Osteoblast (primary cell): ENCODE measurements at regions not wholly inside any gene's neighbourhood (a gene's known extent, or its start where the extent isn't known, plus 50 kb on each side); places are given as distances from the start of the nearest gene placed in this dataset.
A peak's percentile ranks its signal among the peaks of the same experiment; 100 is the strongest.

Experiments
- DNase-seq: peaks from one replicate; pipeline ENCODE4 v3.0.0; 2011; ENCODE audit warnings: low spot score, mixed read lengths; ENCODE audit not compliant: insufficient read length; ENCODE audit errors: missing footprints
- H2AFZ ChIP-seq: 2 replicates; pipeline ENCODE4 v1.6.0; 2011; ENCODE audit warnings: mild to moderate bottlenecking, low read length
- H3K27ac ChIP-seq: 2 replicates; pipeline ENCODE4 v1.5.1; 2011; ENCODE audit warnings: mild to moderate bottlenecking, low read depth, low read length, moderate library complexity
- H3K27me3 ChIP-seq: 2 replicates; pipeline ENCODE4 v1.6.0; 2012; ENCODE audit warnings: mild to moderate bottlenecking, control low read depth, inconsistent platforms, low read length, moderate library complexity; ENCODE audit not compliant: insufficient read depth
- H3K36me3 ChIP-seq: 2 replicates; pipeline ENCODE4 v1.5.1; 2011; ENCODE audit warnings: mild to moderate bottlenecking, low read length, control low read depth, moderate library complexity; ENCODE audit not compliant: insufficient read depth
- H3K4me1 ChIP-seq: 2 replicates; pipeline ENCODE4 v1.5.1; 2011; ENCODE audit warnings: mild to moderate bottlenecking, low read length, control low read depth, moderate library complexity; ENCODE audit not compliant: insufficient read depth
- H3K4me2 ChIP-seq: 2 replicates; pipeline ENCODE4 v1.6.0; 2011; ENCODE audit warnings: mild to moderate bottlenecking, low read length; ENCODE audit not compliant: insufficient read depth
- H3K4me3 ChIP-seq: fragments of 200-600 bp; sonication (generic); 3 replicates; pipeline ENCODE4 v1.5.1; 2012; ENCODE audit warnings: mild to moderate bottlenecking, low read length, inconsistent platforms; ENCODE audit not compliant: insufficient read depth
- H3K79me2 ChIP-seq: 2 replicates; pipeline ENCODE4 v1.6.0; 2012; ENCODE audit warnings: mild to moderate bottlenecking, low read length, control low read depth, inconsistent platforms; ENCODE audit not compliant: insufficient read depth
- H3K9me3 ChIP-seq: 2 replicates; pipeline ENCODE4 v1.5.1; 2011; ENCODE audit warnings: low read depth, low read length, control low read depth
- H4K20me1 ChIP-seq: 2 replicates; pipeline ENCODE4 v1.6.0; 2012; ENCODE audit warnings: mild to moderate bottlenecking, low read length, control low read depth; ENCODE audit not compliant: insufficient read depth
- TF ChIP-seq, protein P1 (sequence below): IDR thresholded peaks from 2 replicates; pipeline ENCODE4 v1.5.1; 2011; ENCODE audit warnings: mild to moderate bottlenecking, low read depth, low read length, moderate library complexity; ENCODE audit errors: extremely low read depth

DNA sequence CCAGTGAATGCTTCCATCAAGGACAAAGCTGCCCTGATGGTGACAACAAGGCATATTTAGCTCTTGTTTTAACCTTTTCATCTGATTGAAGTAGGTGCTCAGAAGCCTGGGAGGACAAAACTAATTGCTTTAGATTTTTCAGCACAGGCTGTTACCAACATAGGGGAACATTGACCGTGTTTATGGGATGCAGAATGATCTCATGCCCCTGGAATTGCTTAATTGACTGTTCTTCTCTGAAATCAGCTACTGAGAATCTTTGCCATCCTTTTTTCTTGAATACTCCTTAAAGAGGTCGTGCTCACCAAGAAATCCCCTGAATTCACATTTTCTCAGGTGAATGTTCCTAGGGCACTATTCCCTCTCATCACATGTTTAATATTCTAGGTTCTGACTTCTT, 95.9 kb upstream of the CCDC190 start:
- Histone ChIP-seq H3K36me3 (no peaks in the 10 kb centered on the region), H4K20me1 (no peaks in the 10 kb centered on the region), H3K79me2 (no peaks in the 10 kb centered on the region), H2AFZ (peak overlapping the region; percentile 60), H3K4me3 (no peak overlapping the region), H3K4me1 (peaks cover 5% of the 10 kb centered on the region), H3K4me2 (no peak overlapping the region), H3K9me3 (no peaks in the 10 kb centered on the region), H3K27me3 (no peaks in the 10 kb centered on the region), H3K27ac (no peak overlapping the region)
- DNase-seq, result no peak
- TF ChIP-seq, protein P1, sequence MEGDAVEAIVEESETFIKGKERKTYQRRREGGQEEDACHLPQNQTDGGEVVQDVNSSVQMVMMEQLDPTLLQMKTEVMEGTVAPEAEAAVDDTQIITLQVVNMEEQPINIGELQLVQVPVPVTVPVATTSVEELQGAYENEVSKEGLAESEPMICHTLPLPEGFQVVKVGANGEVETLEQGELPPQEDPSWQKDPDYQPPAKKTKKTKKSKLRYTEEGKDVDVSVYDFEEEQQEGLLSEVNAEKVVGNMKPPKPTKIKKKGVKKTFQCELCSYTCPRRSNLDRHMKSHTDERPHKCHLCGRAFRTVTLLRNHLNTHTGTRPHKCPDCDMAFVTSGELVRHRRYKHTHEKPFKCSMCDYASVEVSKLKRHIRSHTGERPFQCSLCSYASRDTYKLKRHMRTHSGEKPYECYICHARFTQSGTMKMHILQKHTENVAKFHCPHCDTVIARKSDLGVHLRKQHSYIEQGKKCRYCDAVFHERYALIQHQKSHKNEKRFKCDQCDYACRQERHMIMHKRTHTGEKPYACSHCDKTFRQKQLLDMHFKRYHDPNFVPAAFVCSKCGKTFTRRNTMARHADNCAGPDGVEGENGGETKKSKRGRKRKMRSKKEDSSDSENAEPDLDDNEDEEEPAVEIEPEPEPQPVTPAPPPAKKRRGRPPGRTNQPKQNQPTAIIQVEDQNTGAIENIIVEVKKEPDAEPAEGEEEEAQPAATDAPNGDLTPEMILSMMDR, result no peak

DNA sequence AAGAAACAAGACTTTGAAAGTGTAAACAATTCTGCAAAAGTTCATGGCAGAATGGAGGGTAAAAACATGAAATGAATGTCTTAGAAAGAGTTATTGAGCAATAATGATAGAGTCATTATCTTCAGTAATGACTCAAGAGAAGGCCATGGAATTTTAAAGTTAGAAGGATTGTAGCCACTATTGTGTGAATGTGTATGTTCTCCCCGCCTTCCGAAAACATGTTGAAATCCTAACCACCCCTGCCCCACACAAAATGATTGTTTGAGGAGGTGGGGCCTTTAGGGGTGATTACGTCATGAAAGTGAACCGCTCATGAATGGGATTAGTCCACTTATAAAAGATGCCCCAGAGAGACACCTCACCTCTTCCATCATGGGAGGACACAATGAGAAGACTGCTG, 93.8 kb upstream of the CCDC190 start:
- Histone ChIP-seq H3K27ac (no peak overlapping the region), H3K36me3 (no peaks in the 10 kb centered on the region), H2AFZ (no peak overlapping the region), H3K9me3 (no peaks in the 10 kb centered on the region), H3K27me3 (no peaks in the 10 kb centered on the region), H4K20me1 (no peaks in the 10 kb centered on the region), H3K79me2 (no peaks in the 10 kb centered on the region), H3K4me3 (no peak overlapping the region), H3K4me1 (peaks cover 5% of the 10 kb centered on the region), H3K4me2 (no peak overlapping the region)
- peak; percentile 4 for DNase-seq
- TF ChIP-seq, protein P1, result no peak

- Histone ChIP-seq H3K27ac (no peak overlapping the region), H3K4me2 (no peak overlapping the region), H3K4me3 (no peak overlapping the region), H3K79me2 (no peaks in the 10 kb centered on the region), H2AFZ (no peak overlapping the region), H4K20me1 (no peaks in the 10 kb centered on the region), H3K4me1 (peaks cover 5% of the 10 kb centered on the region), H3K9me3 (no peaks in the 10 kb centered on the region), H3K36me3 (no peaks in the 10 kb centered on the region), H3K27me3 (no peaks in the 10 kb centered on the region)
- DNase-seq, result no peak
- TF ChIP-seq, protein P1, result no peak
Measured at GRCh38 chr1:162952956-162953355, 92.0 kb upstream of the CCDC190 start.

DNA sequence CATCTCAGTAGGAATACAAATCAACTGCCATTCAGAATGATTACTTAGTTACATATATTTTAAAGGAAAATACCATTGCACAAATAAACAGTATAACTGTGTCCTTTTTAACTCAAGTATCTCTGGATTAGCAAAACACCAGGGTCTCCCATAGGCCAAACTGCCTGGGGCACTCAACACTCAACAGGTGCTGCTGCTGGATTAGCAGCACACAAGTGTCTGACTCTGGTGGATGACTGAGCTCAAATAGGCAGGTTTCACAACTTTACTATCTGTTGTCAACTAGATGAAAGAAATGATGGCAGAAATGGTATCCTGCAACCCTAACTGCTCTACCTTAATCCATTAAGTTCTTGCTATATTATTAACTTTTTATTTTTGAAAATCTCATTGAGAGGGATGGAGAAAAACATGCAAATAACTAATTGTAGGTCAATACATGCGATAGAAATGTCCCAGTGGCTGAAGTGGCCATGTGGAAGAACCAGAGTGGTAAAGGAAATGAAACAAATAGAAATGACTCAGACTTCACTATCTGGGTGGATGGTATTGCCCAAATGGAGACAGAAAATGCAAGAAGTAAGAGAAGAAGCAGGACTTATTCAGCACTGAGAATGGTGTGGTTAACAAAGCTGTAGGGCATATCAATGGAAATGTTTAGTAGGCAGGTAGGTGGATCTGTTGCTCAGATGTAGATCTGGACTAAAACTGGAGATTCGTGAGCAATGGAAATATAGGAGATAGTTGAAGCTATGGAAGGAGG, 90.8 kb upstream of the CCDC190 start:
- Histone ChIP-seq H3K9me3 (no peaks in the 10 kb centered on the region), H3K4me3 (no peak overlapping the region), H3K79me2 (no peaks in the 10 kb centered on the region), H4K20me1 (no peaks in the 10 kb centered on the region), H3K27me3 (no peaks in the 10 kb centered on the region), H2AFZ (no peak overlapping the region), H3K27ac (no peak overlapping the region), H3K4me1 (no peaks in the 10 kb centered on the region), H3K4me2 (no peak overlapping the region), H3K36me3 (no peaks in the 10 kb centered on the region)
- TF ChIP-seq, protein P1, result no peak
- no peak for DNase-seq
